ENCODE measurements at regions not wholly inside any gene's neighbourhood (a gene's known extent, or its start where the extent isn't known, plus 50 kb on each side); places are given as distances from the start of the nearest gene placed in this dataset.

DNA sequence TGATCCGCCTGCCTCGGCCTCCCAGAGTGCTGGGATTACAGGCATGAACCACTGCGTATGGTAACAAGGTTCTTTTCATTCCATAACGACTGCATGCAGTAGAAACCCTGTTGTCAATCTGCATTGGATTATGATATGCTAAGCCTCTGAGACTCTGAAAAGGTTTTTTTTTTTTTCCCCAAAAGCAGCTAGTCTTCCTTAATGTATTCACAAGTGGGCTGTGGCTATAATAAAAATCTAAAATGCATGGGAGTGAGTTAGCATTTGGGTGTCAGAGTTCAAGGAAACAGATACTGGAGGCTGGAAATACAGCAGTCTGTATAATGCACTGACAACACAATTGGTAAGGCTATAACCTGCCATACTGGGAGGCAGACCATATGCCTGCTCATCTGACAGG lies 218.1 kb downstream of the NSUN3 start:
- TF ChIP-seq SIN3A (conservative IDR thresholded peaks at IDR 0.05 in 1 of 2, IDR thresholded peaks at IDR 0.05 in 1 of 2; ENCODE audit: low read depth in 1 of 2, low read length in 2 of 2) (no peak), EZH2 (IDR thresholded peaks at IDR 0.05; ENCODE audit: low read depth, low read length, severe bottlenecking) (no peak)

Measured in H1 (cell line).